HG03039 (cell line): ENCODE measurements at regions not wholly inside any gene's neighbourhood (a gene's known extent, or its start where the extent isn't known, plus 50 kb on each side); places are given as distances from the start of the nearest gene placed in this dataset.

Experiments
- ATAC-seq: cut with Tn5 transposase; IDR thresholded peaks from one replicate; pipeline ENCODE4 v1.9.1; 2021; ENCODE audit warnings: mild to moderate bottlenecking, moderate library complexity; ENCODE audit not compliant: unreplicated experiment

- ATAC-seq, result no peak
These were observed 537.3 kb upstream of the TGFBR2 start for GRCh38 chr3:30069056-30069455.

GRCh38 chr3:30073040-30073439, 533.4 kb upstream of the TGFBR2 start:
- ATAC-seq, result no peak

GRCh38 chr3:30073622-30074021, 532.8 kb upstream of the TGFBR2 start:
- no peak for ATAC-seq

- no peak for ATAC-seq
These were observed 530.9 kb upstream of the TGFBR2 start for GRCh38 chr3:30075514-30075913.

GRCh38 chr3:30076899-30077298, 529.5 kb upstream of the TGFBR2 start:
- no peak for ATAC-seq

- ATAC-seq, result no peak
These were observed 528.7 kb upstream of the TGFBR2 start for GRCh38 chr3:30077746-30078145.

GRCh38 chr3:30078736-30079135, 527.7 kb upstream of the TGFBR2 start:
- no peak for ATAC-seq

GRCh38 chr3:30081904-30082303, 524.5 kb upstream of the TGFBR2 start:
- ATAC-seq, result no peak

GRCh38 chr3:30082652-30083051, 523.7 kb upstream of the TGFBR2 start:
- no peak for ATAC-seq

GRCh38 chr3:30083315-30083714, 523.1 kb upstream of the TGFBR2 start:
- ATAC-seq, result no peak

GRCh38 chr3:30084316-30084715, 522.1 kb upstream of the TGFBR2 start:
- no peak for ATAC-seq

GRCh38 chr3:30084971-30085403, 521.4 kb upstream of the TGFBR2 start:
- ATAC-seq, result no peak

- ATAC-seq, result no peak
These were observed 520.9 kb upstream of the TGFBR2 start for GRCh38 chr3:30085486-30085885.

GRCh38 chr3:30091686-30092085, 514.7 kb upstream of the TGFBR2 start:
- ATAC-seq, result no peak

GRCh38 chr3:30097022-30097650, 509.3 kb upstream of the TGFBR2 start:
- no peak for ATAC-seq

GRCh38 chr3:30098243-30098642, 508.2 kb upstream of the TGFBR2 start:
- ATAC-seq, result no peak

GRCh38 chr3:30098653-30099455, 507.5 kb upstream of the TGFBR2 start:
- no peak for ATAC-seq

- no peak for ATAC-seq
These were observed 504.0 kb upstream of the TGFBR2 start for GRCh38 chr3:30102356-30102755.

- no peak for ATAC-seq
These were observed 503.2 kb upstream of the TGFBR2 start for GRCh38 chr3:30103186-30103585.

- no peak for ATAC-seq
These were observed 498.9 kb upstream of the TGFBR2 start for GRCh38 chr3:30107531-30107930.

- ATAC-seq, result no peak
These were observed 494.0 kb upstream of the TGFBR2 start for GRCh38 chr3:30112411-30112810.

GRCh38 chr3:30112902-30113484, 493.4 kb upstream of the TGFBR2 start:
- no peak for ATAC-seq
